K562 (cell line): ENCODE measurements at regions not wholly inside any gene's neighbourhood (a gene's known extent, or its start where the extent isn't known, plus 50 kb on each side); places are given as distances from the start of the nearest gene placed in this dataset.

Source experiments
- ATAC-seq: fragments of 200-7000 bp; cut with Tn5 transposase; 3 replicates; pipeline ENCODE4 v1.9.1; 2020; ENCODE audit warnings: moderate library complexity
- BruUV-seq: library from RNA; stranded (reverse); fragments of 400-500 nt; replicated peaks from 2 replicates; lab custom pipeline; 2021; lab: Mats Ljungman, UMichigan
- CTCF ChIA-PET: fragments of 300-600 bp; formaldehyde crosslinking; extraction: SDS; loops from one replicate; lab custom pipeline; 2021; ENCODE audit warnings: low intra/inter-chr PET ratio; lab: Yijun Ruan, JAX
- POLR2A ChIA-PET: fragments of 300-600, 350-650 bp; sonication (Branson Sonifier 250); formaldehyde crosslinking; extraction: SDS; loops from one replicate; lab custom pipeline; 2021; ENCODE audit warnings: antibody characterized with exemption, inconsistent platforms; lab: Yijun Ruan, JAX
- DNase-seq, 4 experiments: peaks; one replicate each; pipeline versions ENCODE4 v3.0.0 to v3.0.0-alpha.2; 2011 to 2018; ENCODE audit warnings: low spot score in 3 of 4, mixed read lengths in 3 of 4; ENCODE audit errors: extremely low read depth in 1 of 4
- FAIRE-seq: peaks from 2 replicates; lab custom pipeline; 2011; peaks lifted over from hg19 to GRCh38; lab: Jason Lieb, UNC
- H2AFZ ChIP-seq: 2 replicates; pipeline ENCODE4 v1.6.0; 2011; ENCODE audit warnings: low read depth, low read length, control low read depth, inconsistent platforms
- H3K27ac ChIP-seq: fragments of 200-600 bp; 3 replicates; pipeline ENCODE4 v1.8.0; 2011; ENCODE audit warnings: low read depth, mild to moderate bottlenecking, control low read depth, inconsistent platforms, low read length, moderate library complexity, mixed read lengths; ENCODE audit errors: extremely low read depth
- H3K27me3 ChIP-seq, 2 experiments: fragments of 300-600 bp in 1 of 2; 2 replicates in 1 of 2; 3 replicates in 1 of 2; pipeline versions ENCODE4 v1.6.0 to v1.8.0; 2011; ENCODE audit warnings: inconsistent platforms in 2 of 2, low read length in 2 of 2, mild to moderate bottlenecking in 1 of 2, mixed read lengths in 1 of 2, moderate library complexity in 1 of 2; ENCODE audit not compliant: control insufficient read depth in 2 of 2, insufficient read depth in 2 of 2
- H3K36me3 ChIP-seq: fragments of 300-600 bp; 3 replicates; pipeline ENCODE4 v1.8.0; 2011; ENCODE audit warnings: mild to moderate bottlenecking, low read length, inconsistent platforms; ENCODE audit not compliant: control insufficient read depth, insufficient read depth
- H3K4me1 ChIP-seq, 2 experiments: fragments of 200-600 bp in 1 of 2; replicated peaks in 1 of 2; 2 replicates in 1 of 2; 3 replicates in 1 of 2; pipeline versions ENCODE4 v1.5.1 to v1.8.0; 2011; ENCODE audit warnings: inconsistent platforms in 2 of 2, low read length in 2 of 2, mild to moderate bottlenecking in 1 of 2, mixed read lengths in 1 of 2, moderate library complexity in 1 of 2; ENCODE audit not compliant: control insufficient read depth in 2 of 2, insufficient read depth in 2 of 2
- H3K4me2 ChIP-seq: 2 replicates; pipeline ENCODE4 v1.6.1; 2011; ENCODE audit warnings: low read length, control low read depth, inconsistent platforms, mixed read lengths; ENCODE audit not compliant: insufficient read depth
- H3K4me3 ChIP-seq: fragments of 200-600 bp; sonication (generic), shearing (Covaris generic); 2 replicates; pipeline ENCODE4 v1.5.1; 2016; ENCODE audit warnings: control low read depth, inconsistent platforms
- H3K79me2 ChIP-seq: fragments of 200-600 bp; 3 replicates; pipeline ENCODE4 v1.8.0; 2011; ENCODE audit warnings: low read length, inconsistent platforms; ENCODE audit not compliant: control insufficient read depth, insufficient read depth
- H3K9ac ChIP-seq, 2 experiments: 2 replicates each; pipeline versions ENCODE4 v1.6.0 to v1.6.1; 2011; ENCODE audit warnings: low read depth in 2 of 2, low read length in 2 of 2, control low read depth in 1 of 2, inconsistent platforms in 1 of 2, mild to moderate bottlenecking in 1 of 2, mixed read lengths in 1 of 2; ENCODE audit not compliant: insufficient read depth in 1 of 2
- H3K9me1 ChIP-seq: one replicate; pipeline ENCODE4 v1.6.0; 2011; ENCODE audit warnings: inconsistent platforms, mild to moderate bottlenecking, low read length, moderate library complexity; ENCODE audit not compliant: control insufficient read depth, insufficient read depth
- H3K9me3 ChIP-seq: replicated peaks from 2 replicates; pipeline ENCODE4 v1.5.1; 2011; ENCODE audit warnings: low read depth, low read length, inconsistent platforms; ENCODE audit not compliant: control insufficient read depth, insufficient read depth
- H4K20me1 ChIP-seq: replicated peaks from 2 replicates; pipeline ENCODE4 v1.6.1; 2011; ENCODE audit warnings: low read length, inconsistent platforms, mixed read lengths; ENCODE audit not compliant: control insufficient read depth, insufficient read depth
- BHLHE40 ChIP-seq: IDR thresholded peaks from 2 replicates; pipeline ENCODE4 v1.6.1; 2011; ENCODE audit warnings: low read length, improper control_type of control experiment
- MTA1 ChIP-seq: fragments of 450-650 bp; IDR thresholded peaks from 2 replicates; pipeline ENCODE4 v1.6.1; 2017; ENCODE audit warnings: borderline replicate concordance
- RAD21 ChIP-seq, 2 experiments: fragments of 250-450 bp in 1 of 2; fragments of 450-650 bp in 1 of 2; sonication (Bioruptor Pico) in 1 of 2; formaldehyde crosslinking in 1 of 2; IDR thresholded peaks in 1 of 2; conservative IDR thresholded peaks in 1 of 2; 2 replicates each; pipeline versions ENCODE4 v1.4.0 to v1.8.0; 2020 to 2022; ENCODE audit warnings: mild to moderate bottlenecking in 2 of 2, moderate library complexity in 1 of 2
- WGBS: fragments of 100-300 bp; shearing (Covaris generic); methylation state at CpG from one replicate; pipeline ENCODE4 v1.1.6; 2016; ENCODE audit warnings: low coverage, mixed read lengths; ENCODE audit not compliant: insufficient coverage; ENCODE audit errors: missing lambda C conversion rate; 5-methylcytosine and 5-hydroxymethylcytosine counted together
- in situ Hi-C: fragments of 300-500 bp; cut with MboI; formaldehyde crosslinking; loops from 4 replicates; pipeline ENCODE4 v1.15.0; 2018; ENCODE audit warnings: inconsistent platforms, mixed read lengths
- intact Hi-C: fragments of 100-400 bp; cut with micrococcal nuclease; formaldehyde crosslinking; loops from 2 replicates; pipeline ENCODE4 v1.14.2; 2022
- TF ChIP-seq, protein P1 (sequence below), 3 experiments: IDR thresholded peaks in 2 of 3; conservative IDR thresholded peaks in 1 of 3; 2 replicates each; pipeline ENCODE4 v1.5.1; 2011 to 2012; ENCODE audit warnings: low read length in 3 of 3, mild to moderate bottlenecking in 3 of 3, control low read depth in 2 of 3, improper control_type of control experiment in 1 of 3, inconsistent platforms in 1 of 3, low read depth in 1 of 3, mixed read lengths in 1 of 3, moderate library complexity in 1 of 3; ENCODE audit not compliant: insufficient read depth in 2 of 3

DNA sequence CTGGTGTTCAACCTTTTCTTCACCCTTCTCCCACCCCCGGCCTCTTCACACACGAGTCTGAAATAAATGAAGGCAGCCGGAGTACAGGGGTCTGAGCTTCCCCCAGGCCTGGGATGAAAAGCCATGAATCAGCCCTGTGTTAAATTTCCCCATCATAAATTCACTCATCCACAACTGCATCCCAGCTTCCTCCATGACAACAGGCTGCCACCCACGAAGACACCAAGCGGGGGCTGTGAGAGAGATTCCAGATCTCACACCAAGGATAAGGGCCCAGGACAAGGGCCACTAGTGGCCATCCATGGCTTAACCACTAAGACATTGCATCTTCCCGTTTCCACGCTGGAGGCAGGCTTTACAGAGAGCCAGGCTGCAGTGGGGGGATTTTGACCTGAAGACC is 93.9 kb upstream of the NCOR2 start:
- 18% methylated on average over 7 of the region's 7 CpGs for WGBS
- H3K9me1 ChIP-seq = no peaks in the 10 kb centered on the region
- no peak overlapping the region for H3K9ac ChIP-seq
- no peak overlapping the region for H3K4me3 ChIP-seq
- peaks cover 0 to 7% of the 10 kb centered on the region in 2 experiments; a peak in 1 of 5 replicates for H3K4me1 ChIP-seq
- TF ChIP-seq, protein P1, sequence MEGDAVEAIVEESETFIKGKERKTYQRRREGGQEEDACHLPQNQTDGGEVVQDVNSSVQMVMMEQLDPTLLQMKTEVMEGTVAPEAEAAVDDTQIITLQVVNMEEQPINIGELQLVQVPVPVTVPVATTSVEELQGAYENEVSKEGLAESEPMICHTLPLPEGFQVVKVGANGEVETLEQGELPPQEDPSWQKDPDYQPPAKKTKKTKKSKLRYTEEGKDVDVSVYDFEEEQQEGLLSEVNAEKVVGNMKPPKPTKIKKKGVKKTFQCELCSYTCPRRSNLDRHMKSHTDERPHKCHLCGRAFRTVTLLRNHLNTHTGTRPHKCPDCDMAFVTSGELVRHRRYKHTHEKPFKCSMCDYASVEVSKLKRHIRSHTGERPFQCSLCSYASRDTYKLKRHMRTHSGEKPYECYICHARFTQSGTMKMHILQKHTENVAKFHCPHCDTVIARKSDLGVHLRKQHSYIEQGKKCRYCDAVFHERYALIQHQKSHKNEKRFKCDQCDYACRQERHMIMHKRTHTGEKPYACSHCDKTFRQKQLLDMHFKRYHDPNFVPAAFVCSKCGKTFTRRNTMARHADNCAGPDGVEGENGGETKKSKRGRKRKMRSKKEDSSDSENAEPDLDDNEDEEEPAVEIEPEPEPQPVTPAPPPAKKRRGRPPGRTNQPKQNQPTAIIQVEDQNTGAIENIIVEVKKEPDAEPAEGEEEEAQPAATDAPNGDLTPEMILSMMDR (IDR thresholded peaks at IDR 0.05 in 2 of 3, conservative IDR thresholded peaks at IDR 0.05 in 1 of 3; ENCODE audit: insufficient read depth in 2 of 3, low read depth in 1 of 3, low read length in 3 of 3) = peak; percentile 39 to 80 (median 50); a peak in 5 of 6 replicates
- TF ChIP-seq BHLHE40 = no peak
- 0 out of 4 replicates have a peak, but pooled peaks of 1 of the 2 experiments have one; percentile 9 for TF ChIP-seq RAD21 (CRISPR knock-in tag; conservative IDR thresholded peaks at IDR 0.05 in 1 of 2, IDR thresholded peaks at IDR 0.05 in 1 of 2)
- no peak for TF ChIP-seq MTA1
- no peak overlapping the region for H3K27ac ChIP-seq
- no peak overlapping the region for H3K4me2 ChIP-seq
- ChIA-PET POLR2A (interaction anchor here (0.6 to 0.7 kb wide), 2 partner anchors 53 to 294 kb away, joined by 3 read pairs; no protein-coding TSS in a partner anchor), CTCF (no interaction called here)
- peaks cover 17 to 53% of the 10 kb centered on the region in 2 experiments; a peak in 4 of 5 replicates for H3K27me3 ChIP-seq
- ATAC-seq (peak; percentile 80), DNase-seq (peak in 1 of 4 experiments; percentile 23), FAIRE-seq (no peak)
- H3K79me2 ChIP-seq = no peaks in the 10 kb centered on the region
- intact Hi-C loops (no loop called here), in situ Hi-C loops (no loop called here)
- H3K36me3 ChIP-seq = no peaks in the 10 kb centered on the region
- H4K20me1 ChIP-seq = no peaks in the 10 kb centered on the region; the same call in 1 of the 2 replicates
- no peak overlapping the region for H2AFZ ChIP-seq
- peaks cover 2% of the 10 kb centered on the region; the same call in 1 of the 2 replicates for H3K9me3 ChIP-seq
- BruUV-seq = no TSS peak
